ENCODE measurements at regions not wholly inside any gene's neighbourhood (a gene's known extent, or its start where the extent isn't known, plus 50 kb on each side); places are given as distances from the start of the nearest gene placed in this dataset.

DNA sequence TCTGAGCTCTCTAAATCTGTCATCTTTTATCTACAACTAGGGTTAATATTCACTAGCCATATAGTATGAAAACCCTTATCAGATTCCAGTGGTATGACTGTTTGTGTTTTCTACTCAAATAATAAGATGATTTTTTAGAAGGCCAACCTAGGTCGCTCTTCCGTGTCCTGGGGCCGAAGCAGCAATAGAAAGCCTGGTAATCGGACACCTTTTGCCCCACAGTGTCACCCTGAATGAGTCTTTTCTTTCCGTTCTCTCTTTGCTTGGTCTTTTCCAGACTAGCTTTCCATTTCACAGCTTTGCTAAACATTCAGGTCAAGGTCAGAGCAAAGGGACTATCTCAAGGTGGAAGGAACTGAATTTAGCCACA is 243.3 kb upstream of the ANKRD55 start (continued):
- TF ChIP-seq ZBTB7A (CRISPR knock-in tag; IDR thresholded peaks at IDR 0.05) (no peak), CBX1 (IDR thresholded peaks at IDR 0.05; ENCODE audit: low read depth) (no peak), ZNF510 (CRISPR knock-in tag; IDR thresholded peaks at IDR 0.05; ENCODE audit: low read depth) (no peak), KDM1A (CRISPR knock-in tag; IDR thresholded peaks at IDR 0.05) (peak; percentile 71; the same call in 1 of the 2 replicates), ZNF124 (CRISPR knock-in tag; IDR thresholded peaks at IDR 0.05) (no peak), ZNF333 (CRISPR knock-in tag; IDR thresholded peaks at IDR 0.05; ENCODE audit: borderline replicate concordance) (no peak), SP140L (CRISPR knock-in tag; IDR thresholded peaks at IDR 0.05; ENCODE audit: borderline replicate concordance) (no peak), ZNF230 (CRISPR knock-in tag; IDR thresholded peaks at IDR 0.05) (no peak), SRSF9 (IDR thresholded peaks at IDR 0.05; ENCODE audit: borderline replicate concordance, insufficient read depth, low read depth, low read length, poor library complexity, severe bottlenecking) (no peak), PCBP2 (optimal IDR thresholded peaks at IDR 0.05; ENCODE audit: low read depth, low read length, poor library complexity, severe bottlenecking) (no peak)
- TF ChIP-seq, protein P1, sequence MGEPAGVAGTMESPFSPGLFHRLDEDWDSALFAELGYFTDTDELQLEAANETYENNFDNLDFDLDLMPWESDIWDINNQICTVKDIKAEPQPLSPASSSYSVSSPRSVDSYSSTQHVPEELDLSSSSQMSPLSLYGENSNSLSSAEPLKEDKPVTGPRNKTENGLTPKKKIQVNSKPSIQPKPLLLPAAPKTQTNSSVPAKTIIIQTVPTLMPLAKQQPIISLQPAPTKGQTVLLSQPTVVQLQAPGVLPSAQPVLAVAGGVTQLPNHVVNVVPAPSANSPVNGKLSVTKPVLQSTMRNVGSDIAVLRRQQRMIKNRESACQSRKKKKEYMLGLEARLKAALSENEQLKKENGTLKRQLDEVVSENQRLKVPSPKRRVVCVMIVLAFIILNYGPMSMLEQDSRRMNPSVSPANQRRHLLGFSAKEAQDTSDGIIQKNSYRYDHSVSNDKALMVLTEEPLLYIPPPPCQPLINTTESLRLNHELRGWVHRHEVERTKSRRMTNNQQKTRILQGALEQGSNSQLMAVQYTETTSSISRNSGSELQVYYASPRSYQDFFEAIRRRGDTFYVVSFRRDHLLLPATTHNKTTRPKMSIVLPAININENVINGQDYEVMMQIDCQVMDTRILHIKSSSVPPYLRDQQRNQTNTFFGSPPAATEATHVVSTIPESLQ (CRISPR knock-in tag; conservative IDR thresholded peaks at IDR 0.05), result no peak
- TF ChIP-seq, protein P2, sequence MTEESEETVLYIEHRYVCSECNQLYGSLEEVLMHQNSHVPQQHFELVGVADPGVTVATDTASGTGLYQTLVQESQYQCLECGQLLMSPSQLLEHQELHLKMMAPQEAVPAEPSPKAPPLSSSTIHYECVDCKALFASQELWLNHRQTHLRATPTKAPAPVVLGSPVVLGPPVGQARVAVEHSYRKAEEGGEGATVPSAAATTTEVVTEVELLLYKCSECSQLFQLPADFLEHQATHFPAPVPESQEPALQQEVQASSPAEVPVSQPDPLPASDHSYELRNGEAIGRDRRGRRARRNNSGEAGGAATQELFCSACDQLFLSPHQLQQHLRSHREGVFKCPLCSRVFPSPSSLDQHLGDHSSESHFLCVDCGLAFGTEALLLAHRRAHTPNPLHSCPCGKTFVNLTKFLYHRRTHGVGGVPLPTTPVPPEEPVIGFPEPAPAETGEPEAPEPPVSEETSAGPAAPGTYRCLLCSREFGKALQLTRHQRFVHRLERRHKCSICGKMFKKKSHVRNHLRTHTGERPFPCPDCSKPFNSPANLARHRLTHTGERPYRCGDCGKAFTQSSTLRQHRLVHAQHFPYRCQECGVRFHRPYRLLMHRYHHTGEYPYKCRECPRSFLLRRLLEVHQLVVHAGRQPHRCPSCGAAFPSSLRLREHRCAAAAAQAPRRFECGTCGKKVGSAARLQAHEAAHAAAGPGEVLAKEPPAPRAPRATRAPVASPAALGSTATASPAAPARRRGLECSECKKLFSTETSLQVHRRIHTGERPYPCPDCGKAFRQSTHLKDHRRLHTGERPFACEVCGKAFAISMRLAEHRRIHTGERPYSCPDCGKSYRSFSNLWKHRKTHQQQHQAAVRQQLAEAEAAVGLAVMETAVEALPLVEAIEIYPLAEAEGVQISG (CRISPR knock-in tag; IDR thresholded peaks at IDR 0.05), result no peak
- TF ChIP-seq, protein P3, sequence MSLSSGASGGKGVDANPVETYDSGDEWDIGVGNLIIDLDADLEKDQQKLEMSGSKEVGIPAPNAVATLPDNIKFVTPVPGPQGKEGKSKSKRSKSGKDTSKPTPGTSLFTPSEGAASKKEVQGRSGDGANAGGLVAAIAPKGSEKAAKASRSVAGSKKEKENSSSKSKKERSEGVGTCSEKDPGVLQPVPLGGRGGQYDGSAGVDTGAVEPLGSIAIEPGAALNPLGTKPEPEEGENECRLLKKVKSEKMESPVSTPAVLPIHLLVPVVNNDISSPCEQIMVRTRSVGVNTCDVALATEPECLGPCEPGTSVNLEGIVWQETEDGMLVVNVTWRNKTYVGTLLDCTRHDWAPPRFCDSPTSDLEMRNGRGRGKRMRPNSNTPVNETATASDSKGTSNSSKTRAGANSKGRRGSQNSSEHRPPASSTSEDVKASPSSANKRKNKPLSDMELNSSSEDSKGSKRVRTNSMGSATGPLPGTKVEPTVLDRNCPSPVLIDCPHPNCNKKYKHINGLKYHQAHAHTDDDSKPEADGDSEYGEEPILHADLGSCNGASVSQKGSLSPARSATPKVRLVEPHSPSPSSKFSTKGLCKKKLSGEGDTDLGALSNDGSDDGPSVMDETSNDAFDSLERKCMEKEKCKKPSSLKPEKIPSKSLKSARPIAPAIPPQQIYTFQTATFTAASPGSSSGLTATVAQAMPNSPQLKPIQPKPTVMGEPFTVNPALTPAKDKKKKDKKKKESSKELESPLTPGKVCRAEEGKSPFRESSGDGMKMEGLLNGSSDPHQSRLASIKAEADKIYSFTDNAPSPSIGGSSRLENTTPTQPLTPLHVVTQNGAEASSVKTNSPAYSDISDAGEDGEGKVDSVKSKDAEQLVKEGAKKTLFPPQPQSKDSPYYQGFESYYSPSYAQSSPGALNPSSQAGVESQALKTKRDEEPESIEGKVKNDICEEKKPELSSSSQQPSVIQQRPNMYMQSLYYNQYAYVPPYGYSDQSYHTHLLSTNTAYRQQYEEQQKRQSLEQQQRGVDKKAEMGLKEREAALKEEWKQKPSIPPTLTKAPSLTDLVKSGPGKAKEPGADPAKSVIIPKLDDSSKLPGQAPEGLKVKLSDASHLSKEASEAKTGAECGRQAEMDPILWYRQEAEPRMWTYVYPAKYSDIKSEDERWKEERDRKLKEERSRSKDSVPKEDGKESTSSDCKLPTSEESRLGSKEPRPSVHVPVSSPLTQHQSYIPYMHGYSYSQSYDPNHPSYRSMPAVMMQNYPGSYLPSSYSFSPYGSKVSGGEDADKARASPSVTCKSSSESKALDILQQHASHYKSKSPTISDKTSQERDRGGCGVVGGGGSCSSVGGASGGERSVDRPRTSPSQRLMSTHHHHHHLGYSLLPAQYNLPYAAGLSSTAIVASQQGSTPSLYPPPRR (CRISPR knock-in tag; IDR thresholded peaks at IDR 0.05; ENCODE audit: borderline replicate concordance), result peak; percentile 65; the same call in 1 of the 2 replicates
- TF ChIP-seq, protein P4, sequence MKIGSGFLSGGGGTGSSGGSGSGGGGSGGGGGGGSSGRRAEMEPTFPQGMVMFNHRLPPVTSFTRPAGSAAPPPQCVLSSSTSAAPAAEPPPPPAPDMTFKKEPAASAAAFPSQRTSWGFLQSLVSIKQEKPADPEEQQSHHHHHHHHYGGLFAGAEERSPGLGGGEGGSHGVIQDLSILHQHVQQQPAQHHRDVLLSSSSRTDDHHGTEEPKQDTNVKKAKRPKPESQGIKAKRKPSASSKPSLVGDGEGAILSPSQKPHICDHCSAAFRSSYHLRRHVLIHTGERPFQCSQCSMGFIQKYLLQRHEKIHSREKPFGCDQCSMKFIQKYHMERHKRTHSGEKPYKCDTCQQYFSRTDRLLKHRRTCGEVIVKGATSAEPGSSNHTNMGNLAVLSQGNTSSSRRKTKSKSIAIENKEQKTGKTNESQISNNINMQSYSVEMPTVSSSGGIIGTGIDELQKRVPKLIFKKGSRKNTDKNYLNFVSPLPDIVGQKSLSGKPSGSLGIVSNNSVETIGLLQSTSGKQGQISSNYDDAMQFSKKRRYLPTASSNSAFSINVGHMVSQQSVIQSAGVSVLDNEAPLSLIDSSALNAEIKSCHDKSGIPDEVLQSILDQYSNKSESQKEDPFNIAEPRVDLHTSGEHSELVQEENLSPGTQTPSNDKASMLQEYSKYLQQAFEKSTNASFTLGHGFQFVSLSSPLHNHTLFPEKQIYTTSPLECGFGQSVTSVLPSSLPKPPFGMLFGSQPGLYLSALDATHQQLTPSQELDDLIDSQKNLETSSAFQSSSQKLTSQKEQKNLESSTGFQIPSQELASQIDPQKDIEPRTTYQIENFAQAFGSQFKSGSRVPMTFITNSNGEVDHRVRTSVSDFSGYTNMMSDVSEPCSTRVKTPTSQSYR (CRISPR knock-in tag; IDR thresholded peaks at IDR 0.05; ENCODE audit: borderline replicate concordance), result no peak

All from HepG2 (cell line).